NCI-H1694 (cell line): ENCODE measurements at regions not wholly inside any gene's neighbourhood (a gene's known extent, or its start where the extent isn't known, plus 50 kb on each side); places are given as distances from the start of the nearest gene placed in this dataset.

Experiments
- DNase-seq: peaks from one replicate; lab custom pipeline; 2025; lab: John Stamatoyannopoulos, UW

DNA sequence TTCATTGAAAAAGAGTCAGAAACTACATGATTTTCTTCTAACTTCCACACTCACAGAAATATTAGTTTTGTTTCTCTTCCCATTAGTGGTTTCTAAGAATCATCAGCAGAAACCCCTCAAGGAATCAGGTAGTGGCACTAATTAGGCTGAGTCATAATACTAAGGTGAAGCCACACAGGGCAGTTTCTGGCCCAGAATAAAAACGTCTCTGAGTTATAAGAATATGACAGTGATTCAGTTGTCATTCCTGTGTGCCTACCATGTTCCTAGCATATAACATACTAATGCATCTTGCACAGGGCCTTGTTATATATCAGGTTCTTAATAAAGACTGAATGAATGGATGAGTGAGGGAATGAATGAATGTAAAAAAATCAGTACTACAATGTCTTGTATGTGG is 206.0 kb upstream of the PLEKHG7 start:
- no peak for DNase-seq

- DNase-seq = no peak
Observed at GRCh38 chr12:92495108-92495507, 207.7 kb upstream of the PLEKHG7 start.

GRCh38 chr12:92493816-92494215 is 209.0 kb upstream of the PLEKHG7 start:
- DNase-seq = no peak

GRCh38 chr12:92492995-92493394 is 209.8 kb upstream of the PLEKHG7 start:
- no peak for DNase-seq

- no peak for DNase-seq
Observed at GRCh38 chr12:92492291-92492690, 210.5 kb upstream of the PLEKHG7 start.

GRCh38 chr12:92489781-92490180 is 213.0 kb upstream of the PLEKHG7 start:
- DNase-seq = no peak

GRCh38 chr12:92488735-92489134 is 214.1 kb upstream of the PLEKHG7 start:
- no peak for DNase-seq

- no peak for DNase-seq
Observed at GRCh38 chr12:92487138-92487485, 215.7 kb upstream of the PLEKHG7 start.

GRCh38 chr12:92486443-92487137 is 216.2 kb upstream of the PLEKHG7 start:
- no peak for DNase-seq

DNA sequence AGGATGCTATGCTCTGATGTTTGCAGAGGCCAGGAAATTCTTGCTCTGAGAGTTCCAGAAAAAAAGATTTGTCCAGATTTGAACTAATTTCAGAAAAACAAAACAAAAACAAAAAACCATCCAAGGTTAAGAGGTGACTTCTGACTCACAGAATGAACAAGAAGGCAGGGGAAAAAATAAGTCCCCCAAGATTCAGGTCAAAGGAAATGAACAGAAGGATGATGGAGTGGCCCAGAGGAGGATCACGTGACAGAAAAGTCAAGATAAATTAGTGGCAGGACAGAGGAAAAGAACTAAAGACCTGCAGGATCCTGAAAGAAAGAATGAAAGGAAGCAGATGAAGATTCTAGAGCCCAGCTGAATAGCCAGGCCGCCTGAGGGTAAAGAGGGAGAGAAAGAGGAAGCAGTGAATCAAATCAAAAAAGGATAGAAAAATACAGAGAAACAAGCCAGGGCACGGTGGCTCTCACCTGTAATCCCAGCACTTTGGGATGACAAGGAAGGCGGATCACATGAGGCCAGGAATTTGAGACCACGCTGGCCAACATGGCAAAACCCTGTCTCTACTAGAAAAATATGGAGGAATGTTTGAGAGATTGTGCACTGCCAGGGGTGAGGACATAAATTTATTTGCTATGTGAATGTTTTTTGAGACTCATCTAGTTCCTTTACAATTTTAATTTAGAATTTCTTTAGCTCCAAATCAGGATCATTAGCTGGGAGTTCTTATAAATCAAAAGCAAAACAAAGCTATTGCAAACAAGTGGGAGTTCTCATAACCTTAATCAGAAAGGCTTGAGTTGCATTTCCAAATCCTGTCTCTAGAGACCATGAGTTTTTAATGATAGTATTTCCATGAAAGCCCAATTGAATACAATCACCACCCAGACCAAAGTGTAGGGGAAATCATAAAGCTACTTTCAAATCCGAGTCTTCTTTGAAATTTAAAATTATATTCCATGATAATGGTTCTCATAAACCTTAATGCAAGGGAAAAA is 217.1 kb upstream of the PLEKHG7 start:
- DNase-seq = no peak

- DNase-seq = no peak
Observed at GRCh38 chr12:92482599-92482998, 220.2 kb upstream of the PLEKHG7 start.

GRCh38 chr12:92481066-92481465 is 221.7 kb upstream of the PLEKHG7 start:
- no peak for DNase-seq

DNA sequence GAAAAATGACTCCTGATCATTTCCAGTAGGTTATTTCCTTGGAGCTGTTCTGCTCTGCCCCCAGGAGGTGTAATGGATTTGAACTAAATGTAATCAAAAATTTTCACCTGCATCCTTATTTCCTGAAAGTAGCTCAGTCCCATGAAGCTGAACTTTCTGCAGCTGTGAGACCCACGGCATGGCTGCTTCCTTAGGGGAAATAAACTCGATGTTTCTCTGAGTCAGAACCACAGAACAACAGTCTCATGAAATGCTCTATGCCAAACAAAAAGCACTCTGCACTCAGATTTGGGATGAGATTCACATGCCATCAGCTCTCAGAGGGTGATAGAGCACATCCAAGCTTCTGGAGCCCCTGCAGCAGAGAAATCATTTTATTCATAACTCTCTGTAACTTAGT is 224.1 kb upstream of the PLEKHG7 start:
- no peak for DNase-seq

- DNase-seq = no peak
Observed at GRCh38 chr12:92476844-92477243, 225.9 kb upstream of the PLEKHG7 start.

DNA sequence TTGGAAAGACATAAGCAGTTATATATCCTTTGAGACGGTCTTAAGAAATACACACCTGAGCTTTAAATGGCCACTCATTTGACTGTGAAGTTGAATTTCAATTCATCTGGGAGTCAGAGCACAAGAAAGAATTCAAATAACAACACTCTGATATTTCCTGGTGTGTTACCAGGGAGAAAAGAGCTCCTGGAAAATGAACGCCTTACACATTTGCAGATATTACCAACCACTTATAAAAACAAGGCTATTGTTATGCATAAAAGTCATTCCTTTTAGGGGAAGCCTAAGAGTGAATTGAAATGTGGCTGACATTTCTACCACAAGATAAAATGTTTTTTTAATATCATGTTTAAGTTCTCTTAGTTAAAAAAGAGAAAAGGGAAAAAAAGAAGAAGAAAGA is 229.2 kb upstream of the PLEKHG7 start:
- no peak for DNase-seq

GRCh38 chr12:92472201-92472600 is 230.6 kb upstream of the PLEKHG7 start:
- DNase-seq = no peak

- no peak for DNase-seq
Observed at GRCh38 chr12:92471551-92471950, 231.2 kb upstream of the PLEKHG7 start.

DNA sequence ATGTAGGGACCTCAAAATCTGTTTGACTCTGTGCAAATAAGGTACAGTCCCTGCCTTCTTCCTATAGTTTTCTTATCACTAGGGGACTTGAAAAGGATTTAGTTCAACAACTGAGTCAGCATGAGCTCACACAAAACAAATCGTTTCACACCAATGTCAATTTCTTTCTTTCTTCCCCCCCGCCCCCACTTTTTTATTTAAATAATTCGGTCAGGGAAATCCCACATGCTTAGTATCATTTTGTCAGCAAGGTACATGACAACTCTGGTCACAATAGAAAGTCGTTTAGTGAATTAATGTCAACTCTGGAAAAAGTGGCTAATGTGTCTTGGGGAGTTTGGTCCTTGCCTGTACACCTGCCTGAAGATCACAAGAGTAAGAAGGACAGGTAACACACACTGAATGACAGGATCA is 232.2 kb upstream of the PLEKHG7 start:
- no peak for DNase-seq

GRCh38 chr12:92469837-92470236 is 233.0 kb upstream of the PLEKHG7 start:
- no peak for DNase-seq

GRCh38 chr12:92468358-92469020 is 234.3 kb upstream of the PLEKHG7 start:
- no peak for DNase-seq

DNA sequence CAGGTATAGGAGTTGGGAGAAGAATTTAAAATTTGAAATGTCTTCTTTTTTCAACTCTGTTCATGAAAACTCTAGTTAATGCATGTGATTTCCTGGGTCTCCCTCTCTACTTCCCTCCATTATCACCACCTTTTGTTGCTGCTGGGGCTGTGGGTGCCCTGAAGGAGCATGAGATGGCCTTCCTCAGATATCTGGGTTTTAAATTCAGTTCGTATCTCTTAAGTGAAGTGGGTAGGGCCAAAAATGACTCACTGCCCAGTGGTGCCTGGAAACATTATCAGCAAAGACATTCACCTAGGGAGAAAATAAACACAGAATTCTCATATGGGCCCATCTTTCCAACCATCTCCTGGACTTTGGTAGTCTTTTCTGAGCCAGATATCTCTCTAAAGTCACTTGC is 234.9 kb upstream of the PLEKHG7 start:
- no peak for DNase-seq

GRCh38 chr12:92466391-92467305 is 236.1 kb upstream of the PLEKHG7 start:
- no peak for DNase-seq
